GM12878 (cell line): ENCODE measurements at regions not wholly inside any gene's neighbourhood (a gene's known extent, or its start where the extent isn't known, plus 50 kb on each side); places are given as distances from the start of the nearest gene placed in this dataset.

Experiments
- BRCA1 ChIP-seq: IDR thresholded peaks from 2 replicates; pipeline ENCODE4 v1.6.1; 2011; ENCODE audit warnings: low read depth, low read length, improper control_type of control experiment
- EZH2 ChIP-seq: IDR thresholded peaks from 2 replicates; pipeline ENCODE4 v1.6.1; 2012; ENCODE audit warnings: low read depth, mild to moderate bottlenecking, control low read depth, inconsistent platforms, low read length, borderline replicate concordance; ENCODE audit not compliant: control insufficient read depth
- FOXK2 ChIP-seq: fragments of 450-650 bp; IDR thresholded peaks from 2 replicates; pipeline ENCODE4 v1.6.1; 2017; ENCODE audit warnings: mild to moderate bottlenecking, moderate library complexity
- JUNB ChIP-seq: IDR thresholded peaks from 2 replicates; pipeline ENCODE4 v1.6.1; 2016; ENCODE audit warnings: antibody characterized with exemption, mild to moderate bottlenecking
- NR2F1 ChIP-seq: fragments of 450-650 bp; conservative IDR thresholded peaks from 2 replicates; pipeline ENCODE4 v1.6.1; 2017; ENCODE audit warnings: mild to moderate bottlenecking
- PAX8 ChIP-seq: fragments of 450-650 bp; IDR thresholded peaks from 2 replicates; pipeline ENCODE4 v1.6.1; 2017; ENCODE audit warnings: mild to moderate bottlenecking, moderate library complexity
- POLR2A ChIP-seq: IDR thresholded peaks from 2 replicates; pipeline ENCODE4 v1.6.1; 2011; ENCODE audit warnings: low read depth, mild to moderate bottlenecking, low read length
- SIN3A ChIP-seq: IDR thresholded peaks from 2 replicates; pipeline ENCODE4 v1.6.1; 2012; ENCODE audit warnings: low read depth, low read length, improper control_type of control experiment
- TCF12 ChIP-seq: IDR thresholded peaks from 2 replicates; pipeline ENCODE4 v1.6.1; 2011; ENCODE audit warnings: low read depth, mild to moderate bottlenecking, low read length
- ZNF384 ChIP-seq: IDR thresholded peaks from 2 replicates; pipeline ENCODE4 v1.6.1; 2012; ENCODE audit warnings: low read depth, mild to moderate bottlenecking, low read length, improper control_type of control experiment, borderline replicate concordance
- ZNF687 ChIP-seq: fragments of 450-650 bp; IDR thresholded peaks from 2 replicates; pipeline ENCODE4 v1.6.1; 2017; ENCODE audit warnings: mild to moderate bottlenecking, moderate library complexity
- ZSCAN29 ChIP-seq: fragments of 450-650 bp; IDR thresholded peaks from 2 replicates; pipeline ENCODE4 v1.6.1; 2017; ENCODE audit warnings: mild to moderate bottlenecking, moderate library complexity
- TF ChIP-seq, protein P1 (sequence below), 3 experiments: IDR thresholded peaks in 2 of 3; conservative IDR thresholded peaks in 1 of 3; 2 replicates each; pipeline ENCODE4 v1.5.1; 2011; ENCODE audit warnings: low read depth in 3 of 3, low read length in 3 of 3, mild to moderate bottlenecking in 3 of 3, control low read depth in 2 of 3, moderate library complexity in 2 of 3, inconsistent platforms in 1 of 3, mixed read lengths in 1 of 3; ENCODE audit not compliant: control insufficient read depth in 2 of 3, insufficient read depth in 1 of 3; ENCODE audit errors: extremely low read depth in 1 of 3

GRCh38 chr4:13721894-13722293 lies 94.4 kb upstream of the BOD1L1 start:
- TF ChIP-seq, protein P1, sequence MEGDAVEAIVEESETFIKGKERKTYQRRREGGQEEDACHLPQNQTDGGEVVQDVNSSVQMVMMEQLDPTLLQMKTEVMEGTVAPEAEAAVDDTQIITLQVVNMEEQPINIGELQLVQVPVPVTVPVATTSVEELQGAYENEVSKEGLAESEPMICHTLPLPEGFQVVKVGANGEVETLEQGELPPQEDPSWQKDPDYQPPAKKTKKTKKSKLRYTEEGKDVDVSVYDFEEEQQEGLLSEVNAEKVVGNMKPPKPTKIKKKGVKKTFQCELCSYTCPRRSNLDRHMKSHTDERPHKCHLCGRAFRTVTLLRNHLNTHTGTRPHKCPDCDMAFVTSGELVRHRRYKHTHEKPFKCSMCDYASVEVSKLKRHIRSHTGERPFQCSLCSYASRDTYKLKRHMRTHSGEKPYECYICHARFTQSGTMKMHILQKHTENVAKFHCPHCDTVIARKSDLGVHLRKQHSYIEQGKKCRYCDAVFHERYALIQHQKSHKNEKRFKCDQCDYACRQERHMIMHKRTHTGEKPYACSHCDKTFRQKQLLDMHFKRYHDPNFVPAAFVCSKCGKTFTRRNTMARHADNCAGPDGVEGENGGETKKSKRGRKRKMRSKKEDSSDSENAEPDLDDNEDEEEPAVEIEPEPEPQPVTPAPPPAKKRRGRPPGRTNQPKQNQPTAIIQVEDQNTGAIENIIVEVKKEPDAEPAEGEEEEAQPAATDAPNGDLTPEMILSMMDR (IDR thresholded peaks at IDR 0.05 in 2 of 3, conservative IDR thresholded peaks at IDR 0.05 in 1 of 3; ENCODE audit: control insufficient read depth in 2 of 3, extremely low read depth in 1 of 3, insufficient read depth in 1 of 3, low read depth in 3 of 3, low read length in 3 of 3), result no peak
- TF ChIP-seq PAX8 (no peak), ZNF687 (no peak), POLR2A (no peak), EZH2 (no peak), ZSCAN29 (no peak), FOXK2 (no peak), BRCA1 (no peak), ZNF384 (no peak), TCF12 (no peak), JUNB (no peak), SIN3A (no peak), NR2F1 (no peak)
